ENCODE measurements at regions not wholly inside any gene's neighbourhood (a gene's known extent, or its start where the extent isn't known, plus 50 kb on each side); places are given as distances from the start of the nearest gene placed in this dataset.
A peak's percentile ranks its signal among the peaks of the same experiment; 100 is the strongest.

DNA sequence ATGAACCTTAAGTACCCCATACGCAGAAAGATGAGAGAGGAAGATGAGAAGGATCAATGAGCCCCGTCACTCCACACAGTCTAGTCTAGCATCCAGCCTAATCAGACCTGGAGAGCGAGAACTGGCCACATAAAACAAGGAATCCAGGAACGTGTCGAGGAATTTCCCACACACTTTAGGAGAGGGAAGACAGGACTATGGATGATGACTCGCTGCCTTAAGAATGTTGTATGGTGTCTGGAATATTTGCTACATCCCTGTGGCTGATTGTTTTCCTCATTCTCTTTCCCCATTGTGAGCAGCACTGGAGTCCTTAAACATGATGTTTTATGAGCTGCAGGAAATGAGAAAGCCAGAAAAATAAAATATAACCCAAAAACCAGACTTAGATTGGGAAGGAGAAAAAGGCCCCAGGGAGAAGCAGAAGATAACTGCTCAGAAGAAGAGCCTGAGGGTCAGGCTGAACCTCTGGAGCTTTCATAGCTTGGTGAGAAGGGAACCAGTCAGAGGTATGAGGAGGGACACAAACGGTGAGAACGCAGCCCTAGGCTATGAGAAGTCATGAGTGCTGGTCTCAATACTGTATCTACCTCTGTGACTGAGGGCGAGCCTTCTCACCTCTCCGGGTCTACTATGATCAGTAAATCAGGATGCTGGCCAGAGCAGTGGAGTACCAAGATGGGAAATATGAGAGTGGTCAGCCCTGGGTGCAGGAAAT is 139.5 kb upstream of the NOCT start:
- H3K27me3 ChIP-seq (replicated peaks; ENCODE audit: insufficient read depth), result no peaks in the 10 kb centered on the region
- no peak overlapping the region for H3K4me3 ChIP-seq
- DNase-seq (ENCODE audit: low spot score), result no peak
- H3K27ac ChIP-seq, result no peak overlapping the region
- TF ChIP-seq POLR2A (IDR thresholded peaks at IDR 0.05) (no peak), POLR2AphosphoS5 (IDR thresholded peaks at IDR 0.05) (no peak)
- TF ChIP-seq, protein P1, sequence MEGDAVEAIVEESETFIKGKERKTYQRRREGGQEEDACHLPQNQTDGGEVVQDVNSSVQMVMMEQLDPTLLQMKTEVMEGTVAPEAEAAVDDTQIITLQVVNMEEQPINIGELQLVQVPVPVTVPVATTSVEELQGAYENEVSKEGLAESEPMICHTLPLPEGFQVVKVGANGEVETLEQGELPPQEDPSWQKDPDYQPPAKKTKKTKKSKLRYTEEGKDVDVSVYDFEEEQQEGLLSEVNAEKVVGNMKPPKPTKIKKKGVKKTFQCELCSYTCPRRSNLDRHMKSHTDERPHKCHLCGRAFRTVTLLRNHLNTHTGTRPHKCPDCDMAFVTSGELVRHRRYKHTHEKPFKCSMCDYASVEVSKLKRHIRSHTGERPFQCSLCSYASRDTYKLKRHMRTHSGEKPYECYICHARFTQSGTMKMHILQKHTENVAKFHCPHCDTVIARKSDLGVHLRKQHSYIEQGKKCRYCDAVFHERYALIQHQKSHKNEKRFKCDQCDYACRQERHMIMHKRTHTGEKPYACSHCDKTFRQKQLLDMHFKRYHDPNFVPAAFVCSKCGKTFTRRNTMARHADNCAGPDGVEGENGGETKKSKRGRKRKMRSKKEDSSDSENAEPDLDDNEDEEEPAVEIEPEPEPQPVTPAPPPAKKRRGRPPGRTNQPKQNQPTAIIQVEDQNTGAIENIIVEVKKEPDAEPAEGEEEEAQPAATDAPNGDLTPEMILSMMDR (IDR thresholded peaks at IDR 0.05), result no peak
- 88% methylated on average over 10 of the region's 10 CpGs for WGBS
- intact Hi-C loops (cut with DNase I), result loop anchor here (10.0 kb wide), 1 partner anchor 191 kb away; no protein-coding TSS in a partner anchor
- H3K36me3 ChIP-seq, result no peaks in the 10 kb centered on the region
- H3K9me3 ChIP-seq, result no peaks in the 10 kb centered on the region
- H3K4me1 ChIP-seq (replicated peaks), result no peaks in the 10 kb centered on the region

DNA sequence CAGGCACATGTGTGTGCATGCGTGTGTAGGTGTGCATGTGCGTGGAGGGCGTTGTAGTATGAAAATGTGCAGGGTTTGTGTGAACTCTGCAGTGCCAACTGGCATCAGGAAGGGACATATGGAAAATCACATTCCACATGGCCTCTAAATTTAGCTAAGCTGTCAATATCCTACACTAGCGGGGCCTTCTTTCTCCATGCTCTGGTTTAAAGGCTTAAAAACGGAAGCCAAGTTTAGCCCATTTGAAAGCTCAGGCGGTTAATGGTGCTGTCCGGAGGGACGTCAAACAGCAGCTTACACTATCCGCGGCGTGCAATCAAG is 144.1 kb upstream of the NOCT start:
- DNase-seq (ENCODE audit: low spot score), result no peak
- Histone ChIP-seq H3K27ac (no peak overlapping the region), H3K27me3 (replicated peaks; ENCODE audit: insufficient read depth) (no peaks in the 10 kb centered on the region), H3K36me3 (no peaks in the 10 kb centered on the region), H3K9me3 (no peaks in the 10 kb centered on the region), H3K4me1 (replicated peaks) (no peaks in the 10 kb centered on the region), H3K4me3 (no peak overlapping the region)
- intact Hi-C loops (cut with DNase I), result loop anchor here (2.0 to 10.0 kb wide), 2 partner anchors 187 to 835 kb away; no protein-coding TSS in a partner anchor
- WGBS, result 74% methylated on average over 11 of the region's 11 CpGs
- no peak for TF ChIP-seq POLR2A (IDR thresholded peaks at IDR 0.05)
- no peak for TF ChIP-seq POLR2AphosphoS5 (IDR thresholded peaks at IDR 0.05)
- TF ChIP-seq, protein P1 (IDR thresholded peaks at IDR 0.05), result no peak

DNA sequence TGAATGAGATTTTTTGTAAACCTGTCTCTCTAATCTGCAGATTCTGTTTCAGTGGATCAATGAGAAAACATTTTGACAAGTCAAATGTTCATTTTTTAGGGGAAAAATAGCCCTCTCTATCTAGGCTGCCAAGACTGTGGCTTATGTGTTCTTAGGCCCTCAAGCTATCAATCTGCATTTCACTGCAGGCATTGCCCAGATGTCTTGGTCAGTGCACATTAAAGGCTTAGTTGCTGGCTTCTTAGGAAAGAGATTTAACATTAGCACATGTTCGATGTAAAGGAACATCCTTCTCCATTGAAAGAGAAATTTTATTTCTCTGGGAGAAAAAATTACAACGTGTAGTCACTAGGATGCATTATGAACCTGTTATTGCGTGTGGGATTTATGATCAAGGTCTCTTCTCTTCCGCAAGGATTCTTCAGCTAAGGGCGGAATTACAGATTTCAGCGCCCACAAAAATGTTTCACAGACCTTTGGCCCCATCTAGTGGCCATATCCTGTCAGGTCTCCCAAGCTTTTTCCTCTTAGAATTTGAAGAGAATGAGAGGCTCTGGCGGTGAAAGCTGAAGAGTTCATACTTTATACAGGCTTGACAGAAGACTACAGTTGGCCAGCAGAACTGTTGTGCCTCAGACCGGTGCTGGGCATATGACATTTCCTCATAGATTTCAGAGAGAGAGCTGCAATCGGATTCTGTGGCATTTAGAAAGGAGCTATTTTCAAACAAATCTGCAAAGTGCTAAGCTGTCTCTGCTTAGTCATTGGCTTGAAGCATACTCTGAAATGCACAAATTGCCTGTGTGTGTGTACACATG is 144.6 kb upstream of the NOCT start:
- H3K36me3 ChIP-seq, result no peaks in the 10 kb centered on the region
- DNase-seq (ENCODE audit: low spot score), result peak; percentile 70
- no peaks in the 10 kb centered on the region for H3K4me1 ChIP-seq (replicated peaks)
- WGBS, result 7% methylated on average over 9 of the region's 9 CpGs
- H3K4me3 ChIP-seq, result no peak overlapping the region
- H3K27me3 ChIP-seq (replicated peaks; ENCODE audit: insufficient read depth), result no peaks in the 10 kb centered on the region
- TF ChIP-seq POLR2A (IDR thresholded peaks at IDR 0.05) (no peak), POLR2AphosphoS5 (IDR thresholded peaks at IDR 0.05) (peak; percentile 46)
- TF ChIP-seq, protein P1 (IDR thresholded peaks at IDR 0.05), result peak; percentile 72 to 88 (median 86)
- no peak overlapping the region for H3K27ac ChIP-seq
- H3K9me3 ChIP-seq, result no peaks in the 10 kb centered on the region
- intact Hi-C loops (cut with DNase I), result loop anchor here (2.0 to 10.0 kb wide), 2 partner anchors 186 to 834 kb away; no protein-coding TSS in a partner anchor

DNA sequence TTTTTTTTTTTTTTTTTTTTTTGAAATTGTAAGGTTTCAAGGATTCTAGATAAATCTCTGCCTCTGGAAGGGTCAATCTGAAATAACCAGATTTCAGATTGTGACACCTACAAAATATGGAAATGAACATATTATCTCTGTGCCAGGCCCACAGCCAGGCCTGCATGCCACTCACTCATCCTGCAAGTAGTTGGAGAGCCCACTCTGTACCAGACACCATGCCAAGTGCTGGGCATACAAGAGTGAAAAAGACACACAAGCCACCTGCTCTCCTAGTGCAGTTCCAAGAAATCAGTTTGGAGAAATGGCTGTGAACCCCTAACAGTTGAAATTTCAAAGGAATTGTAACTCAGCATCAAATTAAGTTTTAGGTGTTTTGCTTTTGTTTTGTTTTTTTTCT is 145.9 kb upstream of the NOCT start:
- Histone ChIP-seq H3K27me3 (replicated peaks; ENCODE audit: insufficient read depth) (no peaks in the 10 kb centered on the region), H3K36me3 (no peaks in the 10 kb centered on the region), H3K27ac (no peak overlapping the region), H3K4me3 (no peak overlapping the region), H3K9me3 (no peaks in the 10 kb centered on the region), H3K4me1 (replicated peaks) (no peaks in the 10 kb centered on the region)
- TF ChIP-seq, protein P1 (IDR thresholded peaks at IDR 0.05), result no peak
- no peak for TF ChIP-seq POLR2A (IDR thresholded peaks at IDR 0.05)
- TF ChIP-seq POLR2AphosphoS5 (IDR thresholded peaks at IDR 0.05), result no peak
- DNase-seq (ENCODE audit: low spot score), result no peak
- intact Hi-C loops (cut with DNase I), result loop anchor here (2.0 to 10.0 kb wide), 2 partner anchors 185 to 833 kb away; no protein-coding TSS in a partner anchor
